ENCODE measurements at regions not wholly inside any gene's neighbourhood (a gene's known extent, or its start where the extent isn't known, plus 50 kb on each side); places are given as distances from the start of the nearest gene placed in this dataset.

GRCh38 chr9:135228983-135229625 lies 141.6 kb downstream of the OLFM1 start:
- no peak for TF ChIP-seq CTCF (optimal IDR thresholded peaks at IDR 0.05 in 1 of 3, IDR thresholded peaks at IDR 0.05 in 1 of 3, conservative IDR thresholded peaks at IDR 0.05 in 1 of 3; ENCODE audit: extremely low read depth in 1 of 3, insufficient read depth in 2 of 3, low read length in 3 of 3)
- no peak for TF ChIP-seq EZH2 (IDR thresholded peaks at IDR 0.05; ENCODE audit: low read length)

Data from keratinocyte (primary cell).